Mononuclear cell (primary cell): ENCODE measurements at regions not wholly inside any gene's neighbourhood (a gene's known extent, or its start where the extent isn't known, plus 50 kb on each side); places are given as distances from the start of the nearest gene placed in this dataset.

Experiments
- H3K27me3 ChIP-seq: 2 replicates; pipeline ENCODE4 v1.6.0; 2011; ENCODE audit warnings: low read length, control low read depth; ENCODE audit not compliant: insufficient read depth
- H3K4me1 ChIP-seq: 2 replicates; pipeline ENCODE4 v1.5.1; 2011; ENCODE audit warnings: mild to moderate bottlenecking, low read length, control low read depth; ENCODE audit not compliant: insufficient read depth
- H3K4me3 ChIP-seq: 2 replicates; pipeline ENCODE4 v1.5.1; 2011; ENCODE audit warnings: mild to moderate bottlenecking, low read length, moderate library complexity
- H3K9me3 ChIP-seq: 2 replicates; pipeline ENCODE4 v1.5.1; 2011; ENCODE audit warnings: low read depth, mild to moderate bottlenecking, control low read depth, low read length

- Histone ChIP-seq H3K4me3 (no peak overlapping the region), H3K27me3 (peaks cover 15% of the 10 kb centered on the region), H3K4me1 (no peaks in the 10 kb centered on the region), H3K9me3 (peaks cover 8% of the 10 kb centered on the region)
Observed at GRCh38 chr14:96661244-96661969, 135.8 kb upstream of the VRK1 start.

DNA sequence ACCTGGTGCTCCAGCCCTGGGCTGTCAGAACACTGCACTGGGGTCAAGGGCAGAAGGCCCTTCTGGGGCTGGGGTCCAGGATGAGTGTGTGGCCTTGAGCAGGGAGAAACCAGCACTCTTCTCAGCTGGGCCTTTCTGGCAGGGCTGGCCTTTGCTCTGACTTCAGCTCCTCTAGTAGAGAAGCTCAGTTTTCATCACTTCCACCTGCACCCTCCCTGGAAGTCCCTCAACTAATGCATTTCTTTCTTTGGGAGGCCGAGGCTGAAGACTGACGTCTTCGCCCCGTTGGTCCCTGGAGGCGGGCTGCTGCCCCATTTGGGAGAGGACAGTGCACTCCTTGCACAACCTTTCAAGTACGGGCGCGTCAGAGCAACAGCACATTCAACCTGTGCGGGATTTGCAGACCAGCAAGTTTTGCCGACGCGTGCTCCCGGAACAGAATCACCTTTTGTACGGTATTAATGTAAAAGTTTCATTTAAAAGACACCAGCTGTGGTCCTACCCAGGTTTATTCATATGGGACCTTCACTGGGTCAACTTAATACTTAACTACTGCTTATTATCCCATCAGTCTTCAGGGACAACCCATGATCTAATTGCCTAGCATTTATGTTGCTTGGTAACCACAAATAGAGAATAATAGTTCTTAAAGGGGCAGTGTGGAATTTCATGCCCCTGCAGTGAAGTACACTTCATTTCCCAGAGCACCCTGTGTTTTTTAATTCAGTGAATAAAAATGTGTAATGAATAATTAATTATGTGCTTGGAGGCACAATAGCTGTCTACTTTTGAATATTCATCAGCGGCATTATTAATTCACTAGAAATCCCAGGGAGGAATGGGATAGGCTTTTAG lies 134.8 kb upstream of the VRK1 start:
- Histone ChIP-seq H3K4me1 (no peaks in the 10 kb centered on the region), H3K9me3 (no peaks in the 10 kb centered on the region), H3K27me3 (peaks cover 8% of the 10 kb centered on the region), H3K4me3 (no peak overlapping the region)

GRCh38 chr14:96663076-96663475 lies 134.1 kb upstream of the VRK1 start:
- no peak overlapping the region for H3K4me3 ChIP-seq
- no peaks in the 10 kb centered on the region for H3K9me3 ChIP-seq
- peaks cover 8% of the 10 kb centered on the region for H3K27me3 ChIP-seq
- H3K4me1 ChIP-seq, result no peaks in the 10 kb centered on the region

GRCh38 chr14:96663491-96664067 lies 133.6 kb upstream of the VRK1 start:
- Histone ChIP-seq H3K4me3 (no peak overlapping the region), H3K9me3 (no peaks in the 10 kb centered on the region), H3K4me1 (no peaks in the 10 kb centered on the region), H3K27me3 (peaks cover 3% of the 10 kb centered on the region)

DNA sequence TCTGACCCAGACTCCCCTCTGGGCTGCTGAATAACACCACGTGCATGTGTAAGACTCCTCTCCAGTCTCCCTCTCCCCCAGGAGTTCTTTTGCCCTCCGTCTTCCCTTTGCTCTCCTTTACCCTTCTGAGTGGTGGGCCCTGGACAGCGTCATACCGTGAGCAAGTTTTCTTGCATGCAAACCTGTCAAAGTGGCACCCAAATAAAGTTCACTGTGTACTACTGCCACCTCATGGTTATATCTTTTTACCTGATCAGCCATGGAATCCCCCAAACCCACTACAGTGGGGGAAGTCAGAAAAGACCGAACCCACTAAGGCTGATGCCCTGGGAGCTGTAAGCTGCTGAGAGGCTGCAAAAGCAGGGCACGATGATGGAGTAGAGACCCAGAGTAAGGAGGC lies 131.1 kb upstream of the VRK1 start:
- Histone ChIP-seq H3K9me3 (no peaks in the 10 kb centered on the region), H3K4me1 (no peaks in the 10 kb centered on the region), H3K4me3 (no peak overlapping the region), H3K27me3 (no peaks in the 10 kb centered on the region)

DNA sequence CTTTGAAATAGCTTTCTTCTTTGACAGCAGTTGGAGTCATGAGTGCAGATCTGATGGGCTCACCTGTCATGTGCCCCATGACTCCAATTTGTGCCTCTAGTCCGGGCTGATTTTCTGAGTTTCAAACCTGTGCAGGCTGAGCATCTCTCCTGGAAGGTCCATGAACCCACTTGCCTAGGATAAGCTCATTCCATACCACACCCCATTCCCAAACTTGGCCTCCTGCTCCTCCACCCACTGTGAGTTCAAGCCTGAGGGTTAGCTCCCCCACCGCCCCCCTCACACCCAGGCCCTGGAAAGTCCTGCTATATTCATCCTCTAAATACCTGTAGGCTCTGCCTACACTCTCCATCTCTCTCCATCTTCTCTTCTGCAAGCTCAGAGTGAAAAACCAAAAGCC lies 126.8 kb upstream of the VRK1 start:
- Histone ChIP-seq H3K9me3 (no peaks in the 10 kb centered on the region), H3K4me3 (no peak overlapping the region), H3K4me1 (no peaks in the 10 kb centered on the region), H3K27me3 (no peaks in the 10 kb centered on the region)

GRCh38 chr14:96671218-96671617 lies 126.0 kb upstream of the VRK1 start:
- Histone ChIP-seq H3K4me1 (no peaks in the 10 kb centered on the region), H3K27me3 (no peaks in the 10 kb centered on the region), H3K9me3 (no peaks in the 10 kb centered on the region), H3K4me3 (no peak overlapping the region)

- Histone ChIP-seq H3K9me3 (no peaks in the 10 kb centered on the region), H3K4me3 (no peak overlapping the region), H3K4me1 (no peaks in the 10 kb centered on the region), H3K27me3 (no peaks in the 10 kb centered on the region)
Observed at GRCh38 chr14:96673706-96674105, 123.5 kb upstream of the VRK1 start.

GRCh38 chr14:96674121-96674520 lies 123.1 kb upstream of the VRK1 start:
- Histone ChIP-seq H3K9me3 (no peaks in the 10 kb centered on the region), H3K4me3 (no peak overlapping the region), H3K27me3 (no peaks in the 10 kb centered on the region), H3K4me1 (no peaks in the 10 kb centered on the region)

- H3K27me3 ChIP-seq, result no peaks in the 10 kb centered on the region
- H3K9me3 ChIP-seq, result no peaks in the 10 kb centered on the region
- no peak overlapping the region for H3K4me3 ChIP-seq
- H3K4me1 ChIP-seq, result no peaks in the 10 kb centered on the region
Observed at GRCh38 chr14:96676166-96676565, 121.0 kb upstream of the VRK1 start.

- Histone ChIP-seq H3K4me1 (no peaks in the 10 kb centered on the region), H3K9me3 (no peaks in the 10 kb centered on the region), H3K4me3 (no peak overlapping the region), H3K27me3 (no peaks in the 10 kb centered on the region)
Observed at GRCh38 chr14:96681829-96682228, 115.4 kb upstream of the VRK1 start.

DNA sequence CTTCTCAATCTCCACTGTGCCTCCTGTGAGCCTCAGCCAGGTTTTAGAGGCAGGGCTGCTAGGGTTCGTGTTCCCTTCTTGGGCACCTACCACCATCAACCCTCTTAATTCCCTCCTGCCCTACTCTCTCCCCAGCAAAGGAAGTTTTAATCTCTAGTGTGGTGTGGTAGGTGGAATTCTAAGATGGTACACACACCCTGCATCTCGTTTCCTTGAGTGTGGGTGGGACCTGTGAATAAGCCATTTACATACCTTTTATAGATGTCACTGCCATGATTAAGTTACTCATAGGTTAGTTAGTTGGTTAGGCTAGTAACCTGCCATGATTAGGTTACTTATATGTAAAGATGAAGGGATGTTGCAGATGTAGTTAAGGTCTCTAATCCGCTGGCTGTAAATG lies 114.8 kb upstream of the VRK1 start:
- Histone ChIP-seq H3K27me3 (no peaks in the 10 kb centered on the region), H3K9me3 (no peaks in the 10 kb centered on the region), H3K4me1 (no peaks in the 10 kb centered on the region), H3K4me3 (no peak overlapping the region)

- Histone ChIP-seq H3K4me1 (no peaks in the 10 kb centered on the region), H3K27me3 (no peaks in the 10 kb centered on the region), H3K9me3 (no peaks in the 10 kb centered on the region), H3K4me3 (no peak overlapping the region)
Observed at GRCh38 chr14:96683562-96684289, 113.5 kb upstream of the VRK1 start.

DNA sequence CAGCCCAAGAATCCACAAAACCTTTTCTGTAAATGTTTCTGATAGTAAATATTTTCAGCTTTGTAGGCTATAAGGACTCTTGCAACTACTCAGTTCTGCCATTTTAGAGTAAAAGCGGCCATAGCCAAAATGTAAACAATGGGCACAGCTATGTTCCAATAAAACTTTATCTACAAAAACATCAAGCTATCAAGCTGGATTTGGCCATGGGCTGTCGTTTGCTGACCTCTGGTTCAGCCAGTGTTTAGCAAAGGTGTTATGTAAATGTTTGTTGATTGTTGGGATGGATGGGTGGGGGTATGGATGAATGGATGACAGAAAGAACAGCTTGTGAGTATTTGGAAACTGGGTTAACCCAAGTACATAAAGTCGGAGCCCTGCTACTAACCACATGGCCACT lies 111.1 kb upstream of the VRK1 start:
- H3K9me3 ChIP-seq, result no peaks in the 10 kb centered on the region
- no peak overlapping the region for H3K4me3 ChIP-seq
- H3K4me1 ChIP-seq, result no peaks in the 10 kb centered on the region
- no peaks in the 10 kb centered on the region for H3K27me3 ChIP-seq

DNA sequence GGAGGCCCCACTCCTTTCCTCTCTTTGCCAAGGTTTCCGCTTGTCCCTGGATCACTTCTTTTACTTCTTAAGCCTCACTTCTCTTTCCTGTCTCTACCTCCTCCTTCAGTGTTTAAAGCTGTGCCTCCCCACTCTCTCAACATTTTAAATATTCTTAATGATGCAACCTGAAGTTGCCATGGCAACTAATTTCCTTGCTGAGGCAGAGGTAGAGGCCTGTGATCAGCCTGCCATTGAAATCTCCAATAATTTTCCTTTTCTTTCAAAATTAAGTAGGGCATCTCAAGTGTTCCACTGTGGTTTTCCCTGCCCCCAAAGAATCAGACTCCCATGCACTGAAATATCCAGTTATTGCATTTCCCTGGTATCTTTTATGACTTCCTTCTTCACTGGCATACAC lies 108.6 kb upstream of the VRK1 start:
- no peaks in the 10 kb centered on the region for H3K9me3 ChIP-seq
- H3K4me1 ChIP-seq, result no peaks in the 10 kb centered on the region
- no peaks in the 10 kb centered on the region for H3K27me3 ChIP-seq
- H3K4me3 ChIP-seq, result no peak overlapping the region
